KMS-11 (cell line): ENCODE measurements at regions not wholly inside any gene's neighbourhood (a gene's known extent, or its start where the extent isn't known, plus 50 kb on each side); places are given as distances from the start of the nearest gene placed in this dataset.

Experiments
- H2AFZ ChIP-seq: fragments of 200-600 bp; sonication (generic); 2 replicates; pipeline ENCODE4 v1.6.1; 2016; ENCODE audit warnings: antibody characterized with exemption, mixed run types, low read depth
- H3K27ac ChIP-seq: fragments of 200-600 bp; sonication (generic); 2 replicates; pipeline ENCODE4 v1.6.1; 2016; ENCODE audit warnings: mild to moderate bottlenecking, mixed run types
- H3K27me3 ChIP-seq: fragments of 200-600 bp; sonication (generic); 2 replicates; pipeline ENCODE4 v1.6.1; 2017; ENCODE audit warnings: mild to moderate bottlenecking, low read depth, mixed run types, moderate library complexity; ENCODE audit not compliant: insufficient read depth
- H3K36me3 ChIP-seq: fragments of 200-600 bp; sonication (generic); 2 replicates; pipeline ENCODE4 v1.6.1; 2017; ENCODE audit warnings: mild to moderate bottlenecking, mixed run types; ENCODE audit not compliant: insufficient read depth
- H3K4me1 ChIP-seq: fragments of 200-600 bp; sonication (generic); 2 replicates; pipeline ENCODE4 v1.6.1; 2016; ENCODE audit warnings: mild to moderate bottlenecking, low read depth, mixed run types; ENCODE audit not compliant: poor library complexity, severe bottlenecking
- H3K4me2 ChIP-seq: fragments of 200-600 bp; sonication (generic); 2 replicates; pipeline ENCODE4 v1.7.0; 2016; ENCODE audit warnings: mild to moderate bottlenecking, mixed run types
- H3K4me3 ChIP-seq: fragments of 200-600 bp; sonication (generic); IDR thresholded peaks from 2 replicates; pipeline ENCODE4 v1.6.1; 2017; ENCODE audit warnings: low read depth, low read length, mixed read lengths; ENCODE audit not compliant: insufficient read depth
- H3K79me2 ChIP-seq: fragments of 200-600 bp; sonication (generic); 2 replicates; pipeline ENCODE4 v1.6.1; 2016; ENCODE audit warnings: low read depth, mixed run types; ENCODE audit not compliant: insufficient read depth
- H3K9ac ChIP-seq: fragments of 200-600 bp; sonication (generic); 2 replicates; pipeline ENCODE4 v1.6.1; 2016; ENCODE audit warnings: mild to moderate bottlenecking, mixed run types
- H4K20me1 ChIP-seq: fragments of 200-600 bp; sonication (generic); 2 replicates; pipeline ENCODE4 v1.6.1; 2016; ENCODE audit warnings: mild to moderate bottlenecking, mixed run types; ENCODE audit not compliant: insufficient read depth
- CTCF ChIP-seq: fragments of 200-600 bp; sonication (generic); conservative IDR thresholded peaks from 2 replicates; pipeline ENCODE4 v1.6.1; 2017; ENCODE audit warnings: low read depth, mild to moderate bottlenecking, antibody characterized with exemption, low read length, moderate library complexity, mixed read lengths

- Histone ChIP-seq H3K4me1 (peaks cover 24% of the 10 kb centered on the region), H4K20me1 (no peaks in the 10 kb centered on the region), H3K4me2 (no peak overlapping the region), H3K27ac (no peak overlapping the region), H3K79me2 (no peaks in the 10 kb centered on the region), H3K4me3 (no peak overlapping the region), H3K9ac (no peak overlapping the region), H2AFZ (no peak overlapping the region), H3K27me3 (no peaks in the 10 kb centered on the region), H3K36me3 (no peaks in the 10 kb centered on the region)
- TF ChIP-seq CTCF = no peak
Observed at GRCh38 chr3:189561256-189561655, 69.9 kb upstream of the TP63 start.

DNA sequence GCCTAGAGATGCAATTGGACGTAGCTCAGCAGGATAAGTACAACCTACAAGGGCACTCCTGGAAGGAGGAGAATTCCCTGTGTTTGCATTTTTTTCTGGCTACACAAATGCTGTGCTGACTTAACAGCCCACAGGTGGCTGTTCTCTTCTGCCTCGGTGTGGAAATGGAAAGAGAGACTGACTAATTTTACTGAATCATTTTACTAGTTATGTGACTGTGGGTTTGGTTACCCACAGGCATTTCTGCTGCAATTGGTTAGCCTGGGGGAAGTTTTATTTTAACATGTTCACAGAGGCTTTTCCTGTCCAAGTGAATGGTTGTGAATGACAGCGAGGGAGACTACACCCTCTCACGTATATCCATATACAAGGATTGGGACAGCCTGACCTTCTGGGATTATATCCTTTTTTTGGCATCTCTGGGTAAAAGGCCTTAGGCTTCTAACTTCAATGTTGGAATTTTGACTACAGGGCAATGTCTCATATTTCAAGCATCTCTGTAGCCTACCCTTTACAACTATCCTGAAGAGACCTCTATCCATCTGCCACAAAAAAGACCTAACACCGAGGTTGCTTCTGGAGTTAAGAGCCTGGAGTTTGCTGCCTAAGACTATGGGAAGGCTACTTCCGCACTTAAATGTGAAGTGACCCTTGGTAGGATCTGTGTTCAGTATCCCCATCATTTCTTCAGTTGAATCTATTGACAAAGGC is 67.2 kb upstream of the TP63 start:
- Histone ChIP-seq H3K36me3 (no peaks in the 10 kb centered on the region), H2AFZ (no peak overlapping the region), H4K20me1 (no peaks in the 10 kb centered on the region), H3K79me2 (no peaks in the 10 kb centered on the region), H3K27me3 (no peaks in the 10 kb centered on the region), H3K9ac (no peak overlapping the region), H3K4me1 (peaks cover 39% of the 10 kb centered on the region), H3K27ac (peak overlapping the region; percentile 7; the same call in 1 of the 2 replicates), H3K4me3 (no peak overlapping the region), H3K4me2 (peak overlapping the region; percentile 53)
- TF ChIP-seq CTCF = no peak

DNA sequence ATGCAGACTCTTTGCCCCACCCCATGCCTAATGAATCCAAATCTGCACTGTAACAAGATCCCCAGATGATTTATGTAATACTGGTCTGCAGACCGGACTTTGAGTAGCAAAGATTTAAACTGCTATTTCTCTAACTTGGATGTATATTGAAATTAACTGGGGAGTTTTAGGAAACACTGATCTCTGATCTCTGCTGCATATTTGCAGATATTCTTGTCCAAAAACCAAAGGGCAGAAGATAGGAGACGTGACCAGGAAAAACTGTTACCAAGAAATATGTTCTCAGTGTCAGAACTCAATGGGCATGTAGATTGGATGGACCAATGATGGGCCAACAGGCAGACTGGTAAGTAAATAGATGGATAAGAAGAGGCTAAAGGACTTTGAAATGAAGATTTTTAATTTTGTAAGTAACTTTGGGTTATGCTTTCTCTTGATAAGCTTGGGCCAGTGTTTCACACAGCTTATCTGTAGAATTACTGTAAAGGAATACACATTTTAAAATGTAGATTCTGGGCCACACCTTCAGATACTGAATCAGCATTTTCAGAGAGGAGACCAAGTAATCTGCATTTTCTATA is 64.5 kb upstream of the TP63 start:
- H2AFZ ChIP-seq = no peak overlapping the region
- H4K20me1 ChIP-seq = no peaks in the 10 kb centered on the region
- no peak overlapping the region for H3K4me3 ChIP-seq
- H3K79me2 ChIP-seq = no peaks in the 10 kb centered on the region
- no peaks in the 10 kb centered on the region for H3K27me3 ChIP-seq
- no peak overlapping the region for H3K4me2 ChIP-seq
- H3K36me3 ChIP-seq = no peaks in the 10 kb centered on the region
- H3K27ac ChIP-seq = no peak overlapping the region
- no peak overlapping the region for H3K9ac ChIP-seq
- TF ChIP-seq CTCF = no peak
- H3K4me1 ChIP-seq = peaks cover 48% of the 10 kb centered on the region

DNA sequence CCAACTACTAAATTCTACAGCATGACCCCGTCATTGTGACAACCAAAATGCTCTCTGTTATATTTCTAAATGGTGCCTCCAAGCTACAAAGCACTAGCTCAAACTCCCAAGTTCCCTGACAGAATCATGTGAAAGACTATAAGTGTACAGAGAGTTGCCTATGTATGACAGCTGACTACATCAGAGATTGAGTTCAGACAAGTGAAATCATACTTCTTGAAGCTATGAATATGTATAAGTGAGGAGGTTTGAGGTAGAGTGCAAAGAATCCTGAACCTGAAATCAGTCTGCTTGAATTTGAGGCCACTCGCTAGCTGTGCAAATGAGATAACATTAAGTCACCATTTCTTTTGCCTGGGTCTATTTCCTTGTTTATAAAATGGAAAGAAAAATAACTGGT is 63.9 kb upstream of the TP63 start:
- no peak overlapping the region for H3K4me3 ChIP-seq
- H2AFZ ChIP-seq = no peak overlapping the region
- H4K20me1 ChIP-seq = no peaks in the 10 kb centered on the region
- no peak overlapping the region for H3K9ac ChIP-seq
- no peaks in the 10 kb centered on the region for H3K36me3 ChIP-seq
- no peaks in the 10 kb centered on the region for H3K79me2 ChIP-seq
- no peaks in the 10 kb centered on the region for H3K27me3 ChIP-seq
- no peak overlapping the region for H3K27ac ChIP-seq
- no peak overlapping the region for H3K4me2 ChIP-seq
- H3K4me1 ChIP-seq = peaks cover 48% of the 10 kb centered on the region
- no peak for TF ChIP-seq CTCF
